Peyer's patch (tissue), 4 donors: ENCODE measurements at regions not wholly inside any gene's neighbourhood (a gene's known extent, or its start where the extent isn't known, plus 50 kb on each side); places are given as distances from the start of the nearest gene placed in this dataset.
"Not testable (repeated sequence)": the region's sequence is repeated elsewhere in the genome, so short reads cannot be mapped to it uniquely, and the experiment has no call there.

Experiments used
- DNase-seq, 3 donors: peaks; one replicate each; pipeline ENCODE4 v3.0.0-alpha.2; 2017 to 2019
- H3K27ac ChIP-seq, 4 donors: fragments of 200-600 bp; sonication (generic); one replicate each; pipeline ENCODE4 v1.5.1; 2016 to 2019
- H3K27me3 ChIP-seq, 2 donors: fragments of 200-600 bp; sonication (generic); one replicate each; pipeline ENCODE4 v1.5.1; 2019
- H3K36me3 ChIP-seq, 3 donors: fragments of 200-600 bp; sonication (generic); one replicate each; pipeline ENCODE4 v1.5.1; 2016 to 2019
- H3K4me1 ChIP-seq, 4 donors: fragments of 200-600 bp; sonication (generic); one replicate each; pipeline ENCODE4 v1.5.1; 2016 to 2019
- H3K4me3 ChIP-seq, 4 donors: fragments of 200-600 bp; sonication (generic); 1 replicate in 3 of 4; 2 replicates in 1 of 4; pipeline ENCODE4 v1.5.1; 2016 to 2019; ENCODE audit warnings: mild to moderate bottlenecking in 1 of 4
- H3K9me3 ChIP-seq, 4 donors: fragments of 200-600 bp; sonication (generic); one replicate each; pipeline ENCODE4 v1.5.1; 2016 to 2019; ENCODE audit warnings: mild to moderate bottlenecking in 1 of 4
- CTCF ChIP-seq, 6 experiments: fragments of 450-650 bp in 4 of 6; fragments of 200-600 bp in 2 of 6; sonication (generic) in 1 of 6; IDR thresholded peaks; one replicate each; pipeline ENCODE4 v1.5.1; 2017 to 2019; ENCODE audit warnings: antibody characterized with exemption in 6 of 6, mild to moderate bottlenecking in 3 of 6, moderate library complexity in 1 of 6
- POLR2A ChIP-seq, 2 donors: fragments of 450-650 bp; IDR thresholded peaks; one replicate each; pipeline ENCODE4 v1.5.1; 2017; ENCODE audit warnings: antibody characterized with exemption in 2 of 2, mild to moderate bottlenecking in 2 of 2, moderate library complexity in 2 of 2

GRCh38 chr6:782141-782540 lies 89.2 kb upstream of the EXOC2 start:
- no peaks in the 10 kb centered on the region for H3K27me3 ChIP-seq
- H3K4me3 ChIP-seq: no peak overlapping the region
- no peak for TF ChIP-seq CTCF (IDR thresholded peaks at IDR 0.05)
- TF ChIP-seq POLR2A (IDR thresholded peaks at IDR 0.05): no peak
- H3K4me1 ChIP-seq: no peaks in the 10 kb centered on the region
- no peaks in the 10 kb centered on the region for H3K36me3 ChIP-seq
- H3K9me3 ChIP-seq: no peaks in the 10 kb centered on the region
- H3K27ac ChIP-seq: no peak overlapping the region
- DNase-seq: no peak

GRCh38 chr6:781350-781961 lies 88.5 kb upstream of the EXOC2 start:
- TF ChIP-seq CTCF (IDR thresholded peaks at IDR 0.05): no peak
- Histone ChIP-seq H3K9me3 (no peaks in the 10 kb centered on the region), H3K27me3 (no peaks in the 10 kb centered on the region), H3K4me3 (no peak overlapping the region), H3K36me3 (no peaks in the 10 kb centered on the region), H3K27ac (no peak overlapping the region), H3K4me1 (no peaks in the 10 kb centered on the region)
- DNase-seq: no peak

- Histone ChIP-seq H3K4me1 (no peaks in the 10 kb centered on the region), H3K9me3 (no peaks in the 10 kb centered on the region), H3K27me3 (no peaks in the 10 kb centered on the region), H3K36me3 (no peaks in the 10 kb centered on the region), H3K27ac (no peak overlapping the region), H3K4me3 (no peak overlapping the region)
- DNase-seq: no peak
- TF ChIP-seq POLR2A (IDR thresholded peaks at IDR 0.05): no peak
- no peak for TF ChIP-seq CTCF (IDR thresholded peaks at IDR 0.05)
Observed at GRCh38 chr6:780706-781105, 87.8 kb upstream of the EXOC2 start.

GRCh38 chr6:776951-777350 lies 84.0 kb upstream of the EXOC2 start:
- Histone ChIP-seq H3K9me3 (no peaks in the 10 kb centered on the region), H3K36me3 (no peaks in the 10 kb centered on the region), H3K4me1 (no peaks in the 10 kb centered on the region), H3K27me3 (no peaks in the 10 kb centered on the region), H3K4me3 (no peak overlapping the region), H3K27ac (no peak overlapping the region)
- TF ChIP-seq POLR2A (IDR thresholded peaks at IDR 0.05): no peak
- no peak for TF ChIP-seq CTCF (IDR thresholded peaks at IDR 0.05)
- DNase-seq: no peak

- Histone ChIP-seq H3K4me3 (no peak overlapping the region), H3K9me3 (no peaks in the 10 kb centered on the region), H3K27ac (no peak overlapping the region), H3K27me3 (no peaks in the 10 kb centered on the region), H3K4me1 (no peaks in the 10 kb centered on the region), H3K36me3 (no peaks in the 10 kb centered on the region)
- DNase-seq: no peak
- TF ChIP-seq POLR2A (IDR thresholded peaks at IDR 0.05): no peak
- no peak for TF ChIP-seq CTCF (IDR thresholded peaks at IDR 0.05)
Observed at GRCh38 chr6:776528-776931, 83.6 kb upstream of the EXOC2 start.

GRCh38 chr6:775863-776262 lies 82.9 kb upstream of the EXOC2 start:
- Histone ChIP-seq H3K27ac (no peak overlapping the region), H3K9me3 (no peaks in the 10 kb centered on the region), H3K4me1 (no peaks in the 10 kb centered on the region), H3K27me3 (no peaks in the 10 kb centered on the region), H3K4me3 (no peak overlapping the region), H3K36me3 (no peaks in the 10 kb centered on the region)
- TF ChIP-seq CTCF (IDR thresholded peaks at IDR 0.05) (no peak), POLR2A (IDR thresholded peaks at IDR 0.05) (no peak)
- no peak for DNase-seq

GRCh38 chr6:771683-772082 lies 78.7 kb upstream of the EXOC2 start:
- not testable (repeated sequence) for H3K9me3 ChIP-seq, DNase-seq, H3K4me3 ChIP-seq, H3K36me3 ChIP-seq, H3K27me3 ChIP-seq, H3K27ac ChIP-seq, H3K4me1 ChIP-seq
